ENCODE measurements at regions not wholly inside any gene's neighbourhood (a gene's known extent, or its start where the extent isn't known, plus 50 kb on each side); places are given as distances from the start of the nearest gene placed in this dataset.

DNA sequence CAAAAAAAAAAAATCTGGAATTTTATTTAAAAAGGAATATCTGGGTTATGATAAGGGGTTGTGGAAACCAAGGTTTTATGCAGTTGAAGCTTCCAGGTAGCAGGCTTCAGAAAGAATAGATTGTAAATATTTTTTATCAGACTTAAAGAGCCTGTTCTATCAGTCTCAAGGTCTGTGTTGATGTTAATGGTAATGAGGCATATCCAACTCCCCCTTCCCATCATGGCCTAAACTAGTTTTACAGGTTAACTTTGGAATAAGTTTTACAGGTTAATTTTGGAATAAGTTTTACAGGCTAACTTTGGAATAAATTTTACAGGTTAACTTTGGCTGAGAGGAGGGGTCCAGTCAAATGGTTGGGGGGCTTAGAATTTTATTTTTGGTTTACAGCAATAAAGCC, 92.4 kb downstream of the CD24 start (continued):
- TF ChIP-seq, protein P1, sequence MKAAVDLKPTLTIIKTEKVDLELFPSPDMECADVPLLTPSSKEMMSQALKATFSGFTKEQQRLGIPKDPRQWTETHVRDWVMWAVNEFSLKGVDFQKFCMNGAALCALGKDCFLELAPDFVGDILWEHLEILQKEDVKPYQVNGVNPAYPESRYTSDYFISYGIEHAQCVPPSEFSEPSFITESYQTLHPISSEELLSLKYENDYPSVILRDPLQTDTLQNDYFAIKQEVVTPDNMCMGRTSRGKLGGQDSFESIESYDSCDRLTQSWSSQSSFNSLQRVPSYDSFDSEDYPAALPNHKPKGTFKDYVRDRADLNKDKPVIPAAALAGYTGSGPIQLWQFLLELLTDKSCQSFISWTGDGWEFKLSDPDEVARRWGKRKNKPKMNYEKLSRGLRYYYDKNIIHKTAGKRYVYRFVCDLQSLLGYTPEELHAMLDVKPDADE (IDR thresholded peaks at IDR 0.05), result no peak
- TF ChIP-seq ZNF114 (CRISPR knock-in tag; IDR thresholded peaks at IDR 0.05), result no peak
- no peak for TF ChIP-seq EZH2phosphoT487 (IDR thresholded peaks at IDR 0.05; ENCODE audit: unreplicated experiment)
- no peak for TF ChIP-seq ZNF331 (CRISPR knock-in tag; IDR thresholded peaks at IDR 0.05; ENCODE audit: low read depth)
- TF ChIP-seq POLR2AphosphoS5 (IDR thresholded peaks at IDR 0.05; ENCODE audit: low read depth), result no peak
- TF ChIP-seq, protein P2, sequence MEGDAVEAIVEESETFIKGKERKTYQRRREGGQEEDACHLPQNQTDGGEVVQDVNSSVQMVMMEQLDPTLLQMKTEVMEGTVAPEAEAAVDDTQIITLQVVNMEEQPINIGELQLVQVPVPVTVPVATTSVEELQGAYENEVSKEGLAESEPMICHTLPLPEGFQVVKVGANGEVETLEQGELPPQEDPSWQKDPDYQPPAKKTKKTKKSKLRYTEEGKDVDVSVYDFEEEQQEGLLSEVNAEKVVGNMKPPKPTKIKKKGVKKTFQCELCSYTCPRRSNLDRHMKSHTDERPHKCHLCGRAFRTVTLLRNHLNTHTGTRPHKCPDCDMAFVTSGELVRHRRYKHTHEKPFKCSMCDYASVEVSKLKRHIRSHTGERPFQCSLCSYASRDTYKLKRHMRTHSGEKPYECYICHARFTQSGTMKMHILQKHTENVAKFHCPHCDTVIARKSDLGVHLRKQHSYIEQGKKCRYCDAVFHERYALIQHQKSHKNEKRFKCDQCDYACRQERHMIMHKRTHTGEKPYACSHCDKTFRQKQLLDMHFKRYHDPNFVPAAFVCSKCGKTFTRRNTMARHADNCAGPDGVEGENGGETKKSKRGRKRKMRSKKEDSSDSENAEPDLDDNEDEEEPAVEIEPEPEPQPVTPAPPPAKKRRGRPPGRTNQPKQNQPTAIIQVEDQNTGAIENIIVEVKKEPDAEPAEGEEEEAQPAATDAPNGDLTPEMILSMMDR (conservative IDR thresholded peaks at IDR 0.05; ENCODE audit: low read depth in 2 of 2), result no peak
- no peak for TF ChIP-seq STAT1 (IDR thresholded peaks at IDR 0.05; ENCODE audit: unreplicated experiment)

DNA sequence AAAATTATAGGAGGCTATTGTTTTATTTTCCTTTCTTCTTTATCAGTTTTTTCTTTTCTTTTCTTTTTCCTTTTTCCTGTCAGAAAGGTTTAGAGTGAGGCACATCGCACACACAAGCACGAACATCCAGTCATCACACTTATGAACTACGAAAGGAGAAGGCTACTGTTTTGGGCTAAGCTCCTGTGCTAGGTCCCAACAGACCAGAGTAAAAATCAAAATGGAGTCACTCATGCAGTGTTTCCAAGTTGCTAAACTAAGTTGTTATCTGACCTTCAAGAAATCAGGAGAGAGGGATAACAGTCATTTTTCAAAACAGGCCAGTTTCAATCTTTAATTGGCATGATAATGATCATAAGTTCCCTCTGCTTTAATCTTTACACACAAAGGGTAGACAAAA, 93.6 kb downstream of the CD24 start:
- Mint-ChIP-seq H3K9me3 (peaks cover 17% of the 10 kb centered on the region), H3K27me3 (ENCODE audit: insufficient read depth, low read depth, poor library complexity) (peaks cover 1% of the 10 kb centered on the region), H3K27ac (no peak overlapping the region), H3K4me3 (no peak overlapping the region), H3K4me1 (peaks cover 25% of the 10 kb centered on the region), H3K36me3 (ENCODE audit: low read depth) (peaks cover 20% of the 10 kb centered on the region)
- H3K9me2 ChIP-seq (ENCODE audit: insufficient read depth), result 0 out of 2 replicates have a peak, but pooled peaks cover 6% of the 10 kb centered on the region
- peaks cover 3% of the 10 kb centered on the region; the same call in 1 of the 2 replicates for H3F3A ChIP-seq (replicated peaks; ENCODE audit: low read depth)
- H3K4me3 ChIP-seq, result no peak overlapping the region
- peaks cover 9% of the 10 kb centered on the region for H3K36me3 ChIP-seq (ENCODE audit: insufficient read depth)
- H4K20me1 ChIP-seq (replicated peaks; ENCODE audit: insufficient read depth), result no peaks in the 10 kb centered on the region
- no peak overlapping the region for H3K27ac ChIP-seq (ENCODE audit: low read depth)
- no peaks in the 10 kb centered on the region for H3K79me2 ChIP-seq (replicated peaks; ENCODE audit: insufficient read depth)
- ATAC-seq (no peak), DNase-seq (ENCODE audit: low spot score) (no peak)
- peaks cover 22% of the 10 kb centered on the region for H3K4me1 ChIP-seq (ENCODE audit: insufficient read depth)
- H3K27me3 ChIP-seq (ENCODE audit: insufficient read depth), result no peaks in the 10 kb centered on the region
- 0 out of 2 replicates have a peak overlapping the region, but pooled peaks have one; percentile 45 for H2AFZ ChIP-seq
- H3K4me2 ChIP-seq, result no peak overlapping the region
- TF ChIP-seq, protein P2 (conservative IDR thresholded peaks at IDR 0.05; ENCODE audit: low read depth in 2 of 2), result no peak
- TF ChIP-seq, protein P3, sequence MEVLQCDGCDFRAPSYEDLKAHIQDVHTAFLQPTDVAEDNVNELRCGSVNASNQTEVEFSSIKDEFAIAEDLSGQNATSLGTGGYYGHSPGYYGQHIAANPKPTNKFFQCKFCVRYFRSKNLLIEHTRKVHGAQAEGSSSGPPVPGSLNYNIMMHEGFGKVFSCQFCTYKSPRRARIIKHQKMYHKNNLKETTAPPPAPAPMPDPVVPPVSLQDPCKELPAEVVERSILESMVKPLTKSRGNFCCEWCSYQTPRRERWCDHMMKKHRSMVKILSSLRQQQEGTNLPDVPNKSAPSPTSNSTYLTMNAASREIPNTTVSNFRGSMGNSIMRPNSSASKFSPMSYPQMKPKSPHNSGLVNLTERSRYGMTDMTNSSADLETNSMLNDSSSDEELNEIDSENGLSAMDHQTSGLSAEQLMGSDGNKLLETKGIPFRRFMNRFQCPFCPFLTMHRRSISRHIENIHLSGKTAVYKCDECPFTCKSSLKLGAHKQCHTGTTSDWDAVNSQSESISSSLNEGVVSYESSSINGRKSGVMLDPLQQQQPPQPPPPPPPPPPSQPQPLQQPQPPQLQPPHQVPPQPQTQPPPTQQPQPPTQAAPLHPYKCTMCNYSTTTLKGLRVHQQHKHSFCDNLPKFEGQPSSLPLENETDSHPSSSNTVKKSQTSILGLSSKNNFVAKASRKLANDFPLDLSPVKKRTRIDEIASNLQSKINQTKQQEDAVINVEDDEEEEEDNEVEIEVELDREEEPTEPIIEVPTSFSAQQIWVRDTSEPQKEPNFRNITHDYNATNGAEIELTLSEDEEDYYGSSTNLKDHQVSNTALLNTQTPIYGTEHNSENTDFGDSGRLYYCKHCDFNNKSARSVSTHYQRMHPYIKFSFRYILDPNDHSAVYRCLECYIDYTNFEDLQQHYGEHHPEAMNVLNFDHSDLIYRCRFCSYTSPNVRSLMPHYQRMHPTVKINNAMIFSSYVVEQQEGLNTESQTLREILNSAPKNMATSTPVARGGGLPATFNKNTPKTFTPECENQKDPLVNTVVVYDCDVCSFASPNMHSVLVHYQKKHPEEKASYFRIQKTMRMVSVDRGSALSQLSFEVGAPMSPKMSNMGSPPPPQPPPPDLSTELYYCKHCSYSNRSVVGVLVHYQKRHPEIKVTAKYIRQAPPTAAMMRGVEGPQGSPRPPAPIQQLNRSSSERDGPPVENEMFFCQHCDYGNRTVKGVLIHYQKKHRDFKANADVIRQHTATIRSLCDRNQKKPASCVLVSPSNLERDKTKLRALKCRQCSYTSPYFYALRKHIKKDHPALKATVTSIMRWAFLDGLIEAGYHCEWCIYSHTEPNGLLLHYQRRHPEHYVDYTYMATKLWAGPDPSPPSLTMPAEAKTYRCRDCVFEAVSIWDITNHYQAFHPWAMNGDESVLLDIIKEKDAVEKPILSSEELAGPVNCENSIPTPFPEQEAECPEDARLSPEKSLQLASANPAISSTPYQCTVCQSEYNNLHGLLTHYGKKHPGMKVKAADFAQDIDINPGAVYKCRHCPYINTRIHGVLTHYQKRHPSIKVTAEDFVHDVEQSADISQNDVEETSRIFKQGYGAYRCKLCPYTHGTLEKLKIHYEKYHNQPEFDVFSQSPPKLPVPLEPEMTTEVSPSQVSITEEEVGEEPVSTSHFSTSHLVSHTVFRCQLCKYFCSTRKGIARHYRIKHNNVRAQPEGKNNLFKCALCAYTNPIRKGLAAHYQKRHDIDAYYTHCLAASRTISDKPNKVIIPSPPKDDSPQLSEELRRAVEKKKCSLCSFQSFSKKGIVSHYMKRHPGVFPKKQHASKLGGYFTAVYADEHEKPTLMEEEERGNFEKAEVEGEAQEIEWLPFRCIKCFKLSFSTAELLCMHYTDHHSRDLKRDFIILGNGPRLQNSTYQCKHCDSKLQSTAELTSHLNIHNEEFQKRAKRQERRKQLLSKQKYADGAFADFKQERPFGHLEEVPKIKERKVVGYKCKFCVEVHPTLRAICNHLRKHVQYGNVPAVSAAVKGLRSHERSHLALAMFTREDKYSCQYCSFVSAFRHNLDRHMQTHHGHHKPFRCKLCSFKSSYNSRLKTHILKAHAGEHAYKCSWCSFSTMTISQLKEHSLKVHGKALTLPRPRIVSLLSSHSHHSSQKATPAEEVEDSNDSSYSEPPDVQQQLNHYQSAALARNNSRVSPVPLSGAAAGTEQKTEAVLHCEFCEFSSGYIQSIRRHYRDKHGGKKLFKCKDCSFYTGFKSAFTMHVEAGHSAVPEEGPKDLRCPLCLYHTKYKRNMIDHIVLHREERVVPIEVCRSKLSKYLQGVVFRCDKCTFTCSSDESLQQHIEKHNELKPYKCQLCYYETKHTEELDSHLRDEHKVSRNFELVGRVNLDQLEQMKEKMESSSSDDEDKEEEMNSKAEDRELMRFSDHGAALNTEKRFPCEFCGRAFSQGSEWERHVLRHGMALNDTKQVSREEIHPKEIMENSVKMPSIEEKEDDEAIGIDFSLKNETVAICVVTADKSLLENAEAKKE (CRISPR knock-in tag; IDR thresholded peaks at IDR 0.05), result no peak
- TF ChIP-seq POLR2AphosphoS5 (IDR thresholded peaks at IDR 0.05; ENCODE audit: low read depth) (no peak), JUNB (IDR thresholded peaks at IDR 0.05; ENCODE audit: unreplicated experiment) (no peak), CREB1 (CRISPR knock-in tag; IDR thresholded peaks at IDR 0.05; ENCODE audit: low read depth) (no peak)

All from GM23338 (cell line).